ENCODE measurements at regions not wholly inside any gene's neighbourhood (a gene's known extent, or its start where the extent isn't known, plus 50 kb on each side); places are given as distances from the start of the nearest gene placed in this dataset.

DNA sequence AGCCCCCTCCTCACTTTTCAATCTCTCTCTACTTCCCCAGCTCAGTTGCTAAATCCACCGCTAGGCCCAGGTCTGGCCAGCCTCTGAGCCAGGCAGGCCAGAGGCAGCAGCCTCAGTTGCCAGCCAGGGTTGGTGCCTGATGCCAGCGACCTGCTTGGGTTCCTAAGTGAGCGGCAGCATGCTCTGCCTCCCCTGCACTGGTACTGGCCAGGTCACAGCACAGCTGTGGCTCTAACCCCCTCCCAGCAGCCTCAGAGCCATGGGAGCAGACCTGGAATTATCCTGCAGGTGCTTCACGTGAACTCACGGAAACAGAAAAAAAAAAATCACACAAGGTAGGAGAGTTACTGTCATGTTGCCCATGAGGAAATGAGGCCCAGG, 82.5 kb upstream of the ATF3 start:
- TF ChIP-seq EZH2 (IDR thresholded peaks at IDR 0.05; ENCODE audit: insufficient read depth, poor library complexity, severe bottlenecking) = no peak
- TF ChIP-seq EZH2phosphoT487 (IDR thresholded peaks at IDR 0.05; ENCODE audit: insufficient read depth, low read depth) = no peak
